ENCODE measurements at regions not wholly inside any gene's neighbourhood (a gene's known extent, or its start where the extent isn't known, plus 50 kb on each side); places are given as distances from the start of the nearest gene placed in this dataset.

DNA sequence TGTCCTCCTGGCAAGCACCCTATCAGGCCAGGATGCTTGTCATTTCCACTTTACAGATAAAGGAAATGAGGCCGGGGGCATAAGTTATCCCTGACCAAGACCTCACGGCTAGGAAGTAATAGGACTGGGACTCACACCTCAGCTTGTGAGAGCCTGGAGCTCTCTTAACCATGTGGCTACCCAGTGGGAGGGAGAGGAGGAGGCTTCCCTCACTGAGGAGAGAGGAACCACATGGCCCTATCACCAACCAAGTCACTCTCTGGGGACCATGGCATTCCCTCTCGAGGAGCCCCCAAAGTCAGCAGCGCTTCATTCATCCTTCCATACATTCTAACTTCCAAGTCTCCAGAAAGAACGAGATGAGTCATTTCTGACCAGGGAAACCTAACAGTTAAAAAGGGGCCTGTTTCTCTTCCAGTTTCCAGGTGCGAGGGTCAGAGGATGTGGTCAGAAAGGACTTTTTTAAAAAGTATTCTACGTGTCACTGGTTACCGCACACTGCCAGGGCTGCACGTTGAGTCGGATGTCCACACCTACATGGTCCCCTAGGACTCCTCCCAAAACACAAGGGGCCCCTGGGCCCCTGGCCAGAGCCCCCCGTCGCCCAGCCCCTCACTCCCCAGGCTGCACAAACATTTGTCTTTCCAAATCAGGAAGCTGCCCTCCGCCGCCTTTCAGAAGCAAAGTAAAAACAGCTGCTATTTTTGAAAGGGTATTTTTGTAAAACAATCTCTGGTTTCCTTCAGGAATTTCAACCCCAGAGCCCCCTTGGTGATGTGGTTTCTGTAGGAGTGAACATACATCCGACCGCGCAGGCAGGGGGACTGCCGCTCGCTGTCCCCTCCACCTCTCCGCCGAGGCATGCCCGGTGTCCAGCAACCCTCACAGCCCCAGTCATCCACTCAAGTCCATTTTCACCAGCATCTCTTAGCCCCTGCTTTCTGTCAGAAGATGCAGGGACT is 128.2 kb upstream of the CHST15 start (continued):
- TF ChIP-seq, protein P1, sequence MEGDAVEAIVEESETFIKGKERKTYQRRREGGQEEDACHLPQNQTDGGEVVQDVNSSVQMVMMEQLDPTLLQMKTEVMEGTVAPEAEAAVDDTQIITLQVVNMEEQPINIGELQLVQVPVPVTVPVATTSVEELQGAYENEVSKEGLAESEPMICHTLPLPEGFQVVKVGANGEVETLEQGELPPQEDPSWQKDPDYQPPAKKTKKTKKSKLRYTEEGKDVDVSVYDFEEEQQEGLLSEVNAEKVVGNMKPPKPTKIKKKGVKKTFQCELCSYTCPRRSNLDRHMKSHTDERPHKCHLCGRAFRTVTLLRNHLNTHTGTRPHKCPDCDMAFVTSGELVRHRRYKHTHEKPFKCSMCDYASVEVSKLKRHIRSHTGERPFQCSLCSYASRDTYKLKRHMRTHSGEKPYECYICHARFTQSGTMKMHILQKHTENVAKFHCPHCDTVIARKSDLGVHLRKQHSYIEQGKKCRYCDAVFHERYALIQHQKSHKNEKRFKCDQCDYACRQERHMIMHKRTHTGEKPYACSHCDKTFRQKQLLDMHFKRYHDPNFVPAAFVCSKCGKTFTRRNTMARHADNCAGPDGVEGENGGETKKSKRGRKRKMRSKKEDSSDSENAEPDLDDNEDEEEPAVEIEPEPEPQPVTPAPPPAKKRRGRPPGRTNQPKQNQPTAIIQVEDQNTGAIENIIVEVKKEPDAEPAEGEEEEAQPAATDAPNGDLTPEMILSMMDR (conservative IDR thresholded peaks at IDR 0.05; ENCODE audit: low read depth, low read length), result no peak

- no peak for ATAC-seq (ENCODE audit: low read depth)
- H3K9me3 ChIP-seq (ENCODE audit: control insufficient read depth, insufficient read depth, low read length), result peaks cover 40% of the 10 kb centered on the region
- no peaks in the 10 kb centered on the region for H3K27me3 ChIP-seq (ENCODE audit: control insufficient read depth, insufficient read depth, low read length)
- no peak overlapping the region for H3K4me3 ChIP-seq (ENCODE audit: insufficient read depth, low read depth, low read length)
- H3K79me1 ChIP-seq (ENCODE audit: low read depth in 1 of 2, low read length in 2 of 2), result no peaks in the 10 kb centered on the region
- no peak overlapping the region for H3K4me2 ChIP-seq (ENCODE audit: low read depth, low read length)
- no peak overlapping the region for H4K91ac ChIP-seq (ENCODE audit: insufficient read depth, low read depth, low read length)
- H4K5ac ChIP-seq (ENCODE audit: low read depth, low read length), result no peak overlapping the region
- BruUV-seq (replicated peaks), result no TSS peak
- no peaks in the 10 kb centered on the region for H3K4me1 ChIP-seq (ENCODE audit: control insufficient read depth, insufficient read depth, low read length)
- H4K8ac ChIP-seq (ENCODE audit: low read depth in 2 of 2, low read length in 2 of 2), result no peak overlapping the region
- H3K9me1 ChIP-seq (ENCODE audit: insufficient read depth, low read length), result no peaks in the 10 kb centered on the region
- no peak for DNase-seq
- H2BK5ac ChIP-seq (ENCODE audit: low read depth, low read length, poor library complexity, severe bottlenecking), result no peak overlapping the region
- in situ Hi-C loops (cut with MboI; ENCODE audit: low sequenced_read_pairs) (no loop called here), intact Hi-C loops (cut with micrococcal nuclease) (no loop called here), dilution Hi-C loops (cut with HindIII; ENCODE audit: low sequenced_read_pairs, unreplicated experiment) (no loop called here)
- no peak overlapping the region for H3K14ac ChIP-seq (replicated peaks; ENCODE audit: low read depth, low read length)
- H3K27ac ChIP-seq (ENCODE audit: insufficient read depth, low read length), result no peak overlapping the region
- no peak overlapping the region for H3K9ac ChIP-seq (ENCODE audit: low read depth, low read length)
- no peak overlapping the region for H3K23ac ChIP-seq (ENCODE audit: low read depth, low read length)
- POLR2A ChIA-PET (ENCODE audit: unreplicated experiment), result no interaction called here
- H2BK120ac ChIP-seq (ENCODE audit: low read depth, low read length), result no peak overlapping the region
- no peak overlapping the region for H3K56ac ChIP-seq (ENCODE audit: extremely low read depth, insufficient read depth, low read length)
- no peak overlapping the region for H3K18ac ChIP-seq (ENCODE audit: low read depth, low read length)
- H2BK15ac ChIP-seq (ENCODE audit: low read depth, low read length), result no peak overlapping the region
- H2BK20ac ChIP-seq (ENCODE audit: low read depth, low read length), result no peak overlapping the region
- H4K20me1 ChIP-seq (ENCODE audit: insufficient read depth, low read length), result no peaks in the 10 kb centered on the region
- H3K36me3 ChIP-seq (ENCODE audit: control insufficient read depth, insufficient read depth, low read length), result no peaks in the 10 kb centered on the region
- H2AK5ac ChIP-seq (ENCODE audit: low read depth, low read length), result no peak overlapping the region
- no peak overlapping the region for H2AFZ ChIP-seq (replicated peaks; ENCODE audit: low read length, poor library complexity)
- 100% methylated on average over 1 of the region's 12 CpGs; no CpG with 5 or more reads in 1 of the 2 experiments for WGBS, 2 experiments (ENCODE audit: extremely low coverage in 2 of 2, insufficient read length in 1 of 2)
- H2AK9ac ChIP-seq (replicated peaks; ENCODE audit: low read depth, low read length, poor library complexity), result no peak overlapping the region
- CTCF ChIA-PET, result no interaction called here
- no peak overlapping the region for H3K4ac ChIP-seq (ENCODE audit: low read depth, low read length)
- TF ChIP-seq POLR2A (IDR thresholded peaks at IDR 0.05; ENCODE audit: low read depth, low read length) (no peak), NFE2L2 (IDR thresholded peaks at IDR 0.05; ENCODE audit: low read depth, low read length) (no peak), ELK1 (IDR thresholded peaks at IDR 0.05; ENCODE audit: borderline replicate concordance, low read depth, low read length) (no peak), RFX5 (IDR thresholded peaks at IDR 0.05; ENCODE audit: low read depth, low read length) (no peak), BHLHE40 (IDR thresholded peaks at IDR 0.05; ENCODE audit: low read depth, low read length) (no peak), MAZ (IDR thresholded peaks at IDR 0.05; ENCODE audit: borderline replicate concordance, low read depth, low read length) (no peak), CEBPB (IDR thresholded peaks at IDR 0.05; ENCODE audit: low read depth, low read length) (no peak), SMC3 (IDR thresholded peaks at IDR 0.05; ENCODE audit: low read depth, low read length) (no peak), RAD21 (IDR thresholded peaks at IDR 0.05; ENCODE audit: low read length) (no peak)
- TF ChIP-seq, protein P1 (conservative IDR thresholded peaks at IDR 0.05; ENCODE audit: low read depth, low read length), result no peak
Observed at GRCh38 chr10:124220971-124221355, 127.6 kb upstream of the CHST15 start.
